HCT116 (cell line): ENCODE measurements at regions not wholly inside any gene's neighbourhood (a gene's known extent, or its start where the extent isn't known, plus 50 kb on each side); places are given as distances from the start of the nearest gene placed in this dataset.

Experiments
- ATAC-seq: fragments of 200-7000 bp; cut with Tn5 transposase; 2 replicates; pipeline ENCODE4 v1.9.1; 2020; ENCODE audit warnings: mild to moderate bottlenecking, moderate library complexity
- BruUV-seq: library from RNA; stranded (reverse); fragments of 400-500 nt; replicated peaks from 2 replicates; lab custom pipeline; 2021; lab: Mats Ljungman, UMichigan
- CTCF ChIA-PET: fragments of 300-600 bp; sonication (Branson Sonifier 250); formaldehyde crosslinking; loops from one replicate; lab custom pipeline; 2021; ENCODE audit warnings: antibody characterized with exemption; lab: Charles Lee
- POLR2A ChIA-PET: fragments of 300-600, 350-600 bp; sonication (Branson Sonifier 250); formaldehyde crosslinking; loops from one replicate; lab custom pipeline; 2021; ENCODE audit warnings: antibody characterized with exemption; lab: Charles Lee
- RAD21 ChIA-PET, 2 experiments: fragments of 300-600 bp; sonication (Branson Sonifier 250); formaldehyde crosslinking; loops; one replicate each; lab custom pipeline; 2023; ENCODE audit warnings: low total read pairs in 2 of 2; ENCODE audit not compliant: uncharacterized antibody in 2 of 2, unreplicated experiment in 2 of 2, low non-redundant PET in 1 of 2; lab: Charles Lee
- DNase-seq: peaks from one replicate; pipeline ENCODE4 v3.0.0-alpha.2; 2010; ENCODE audit warnings: low read depth, low spot score
- H2AFZ ChIP-seq: fragments of 200-600 bp; shearing (Covaris generic), sonication (generic); 2 replicates; pipeline ENCODE4 v1.6.1; 2017; ENCODE audit warnings: low read depth, mixed run types, mixed read lengths, antibody characterized with exemption, low read length; ENCODE audit not compliant: poor library complexity, severe bottlenecking
- H3K27ac ChIP-seq: 2 replicates; pipeline ENCODE4 v1.5.1; 2012; ENCODE audit warnings: low read depth, low read length
- H3K27me3 ChIP-seq: fragments of 200-600 bp; sonication (generic); 2 replicates; pipeline ENCODE4 v1.6.1; 2016; ENCODE audit warnings: mixed run types, low read length, mixed read lengths; ENCODE audit not compliant: insufficient read depth
- H3K36me3 ChIP-seq, 2 experiments: fragments of 200-500 bp in 1 of 2; fragments of 200-600 bp in 1 of 2; sonication (Bioruptor generic) in 1 of 2; sonication (generic) in 1 of 2; 2 replicates each; pipeline versions ENCODE4 v1.5.1 to v1.6.1; 2014 to 2016; ENCODE audit warnings: low read length in 2 of 2, inconsistent platforms in 1 of 2, mixed read lengths in 1 of 2, mixed run types in 1 of 2; ENCODE audit not compliant: insufficient read depth in 2 of 2, control insufficient read depth in 1 of 2
- H3K4me1 ChIP-seq, 2 experiments: fragments of 200-600 bp in 1 of 2; sonication (generic) in 1 of 2; 2 replicates each; pipeline versions ENCODE4 v1.5.1 to v1.6.1; 2012 to 2017; ENCODE audit warnings: low read length in 2 of 2, inconsistent platforms in 1 of 2, mild to moderate bottlenecking in 1 of 2, mixed read lengths in 1 of 2, mixed run types in 1 of 2, moderate library complexity in 1 of 2; ENCODE audit not compliant: insufficient read depth in 2 of 2, control insufficient read depth in 1 of 2
- H3K4me2 ChIP-seq: fragments of 200-600 bp; sonication (generic); 2 replicates; pipeline ENCODE4 v1.6.1; 2017; ENCODE audit warnings: mixed run types, low read length, mixed read lengths
- H3K4me3 ChIP-seq, 2 experiments: fragments of 200-600 bp in 1 of 2; sonication (generic) in 1 of 2; replicated peaks in 1 of 2; 2 replicates each; pipeline ENCODE4 v1.5.1; 2011 to 2016; ENCODE audit warnings: low read length in 2 of 2, control low read depth in 1 of 2, low read depth in 1 of 2, mild to moderate bottlenecking in 1 of 2, mixed read lengths in 1 of 2, mixed run types in 1 of 2
- H3K79me2 ChIP-seq: fragments of 200-600 bp; sonication (generic); 2 replicates; pipeline ENCODE4 v1.6.1; 2017; ENCODE audit warnings: mild to moderate bottlenecking, mixed run types, low read length, moderate library complexity, mixed read lengths; ENCODE audit not compliant: insufficient read depth
- H3K9ac ChIP-seq: fragments of 200-600 bp; sonication (generic); 2 replicates; pipeline ENCODE4 v1.6.1; 2016; ENCODE audit warnings: low read length, mixed read lengths
- H3K9me2 ChIP-seq: fragments of 200-600 bp; sonication (generic), shearing (Covaris generic); 2 replicates; pipeline ENCODE4 v1.6.1; 2017; ENCODE audit warnings: mixed run types, mild to moderate bottlenecking, moderate library complexity; ENCODE audit not compliant: insufficient read depth
- H3K9me3 ChIP-seq, 2 experiments: fragments of 200-500 bp in 1 of 2; fragments of 200-600 bp in 1 of 2; sonication (Bioruptor generic) in 1 of 2; sonication (generic) in 1 of 2; 2 replicates each; pipeline ENCODE4 v1.6.1; 2014 to 2017; ENCODE audit warnings: low read length in 2 of 2, mixed read lengths in 2 of 2, inconsistent platforms in 1 of 2, low read depth in 1 of 2, mild to moderate bottlenecking in 1 of 2, mixed run types in 1 of 2, moderate library complexity in 1 of 2; ENCODE audit not compliant: control insufficient read depth in 1 of 2, insufficient read depth in 1 of 2
- H4K20me1 ChIP-seq: fragments of 200-600 bp; sonication (generic), shearing (Covaris generic); 2 replicates; pipeline ENCODE4 v1.6.1; 2017; ENCODE audit warnings: mixed run types, mild to moderate bottlenecking, moderate library complexity; ENCODE audit not compliant: insufficient read depth
- ATF3 ChIP-seq: IDR thresholded peaks from 2 replicates; pipeline ENCODE4 v1.6.1; 2012
- CBX3 ChIP-seq: IDR thresholded peaks from 2 replicates; pipeline ENCODE4 v1.6.1; 2012; ENCODE audit warnings: low read depth
- CTCF ChIP-seq, 3 experiments: fragments of 200-600 bp in 1 of 3; sonication (generic) in 1 of 3; IDR thresholded peaks in 2 of 3; conservative IDR thresholded peaks in 1 of 3; 2 replicates each; pipeline ENCODE4 v1.5.1; 2012 to 2017; ENCODE audit warnings: low read depth in 2 of 3, low read length in 2 of 3, antibody characterized with exemption in 1 of 3, borderline replicate concordance in 1 of 3, control low read depth in 1 of 3, mild to moderate bottlenecking in 1 of 3, mixed read lengths in 1 of 3, mixed run types in 1 of 3, moderate library complexity in 1 of 3; ENCODE audit not compliant: insufficient read depth in 1 of 3
- EGR1 ChIP-seq: IDR thresholded peaks from 2 replicates; pipeline ENCODE4 v1.6.1; 2012; ENCODE audit warnings: low read depth
- ELF1 ChIP-seq: IDR thresholded peaks from 2 replicates; pipeline ENCODE4 v1.6.1; 2012; ENCODE audit warnings: low read depth, borderline replicate concordance
- EZH2 ChIP-seq: fragments of 200-600 bp; sonication (generic); IDR thresholded peaks from 2 replicates; pipeline ENCODE4 v1.6.1; 2017; ENCODE audit warnings: antibody characterized with exemption, mixed run types
- EZH2phosphoT487 ChIP-seq: fragments of 200-600 bp; IDR thresholded peaks from 2 replicates; pipeline ENCODE4 v1.6.1; 2018; ENCODE audit warnings: antibody characterized with exemption, borderline replicate concordance
- FOSL1 ChIP-seq: IDR thresholded peaks from 2 replicates; pipeline ENCODE4 v1.6.1; 2012; ENCODE audit warnings: low read depth
- JUND ChIP-seq: IDR thresholded peaks from 2 replicates; pipeline ENCODE4 v1.6.1; 2012
- MAX ChIP-seq: IDR thresholded peaks from 2 replicates; pipeline ENCODE4 v1.6.1; 2012
- POLR2AphosphoS5 ChIP-seq: IDR thresholded peaks from 2 replicates; pipeline ENCODE4 v1.6.1; 2011; ENCODE audit warnings: mild to moderate bottlenecking, low read depth, low read length, moderate library complexity
- RAD21 ChIP-seq: IDR thresholded peaks from 2 replicates; pipeline ENCODE4 v1.6.1; 2012; ENCODE audit warnings: low read depth, mild to moderate bottlenecking
- REST ChIP-seq: IDR thresholded peaks from 2 replicates; pipeline ENCODE4 v1.6.1; 2012; ENCODE audit warnings: low read depth
- SIN3A ChIP-seq: IDR thresholded peaks from 2 replicates; pipeline ENCODE4 v1.6.1; 2012; ENCODE audit warnings: low read depth
- SRF ChIP-seq: IDR thresholded peaks from 2 replicates; pipeline ENCODE4 v1.6.1; 2012; ENCODE audit warnings: low read depth
- TCF7L2 ChIP-seq: IDR thresholded peaks from 2 replicates; pipeline ENCODE4 v1.7.0; 2011; ENCODE audit warnings: borderline replicate concordance, inconsistent platforms; ENCODE audit not compliant: insufficient read depth, insufficient read length; ENCODE audit errors: extremely low read depth
- YY1 ChIP-seq: IDR thresholded peaks from 2 replicates; pipeline ENCODE4 v1.6.1; 2011; ENCODE audit warnings: low read length, low read depth, moderate library complexity, mild to moderate bottlenecking; ENCODE audit not compliant: insufficient replicate concordance; ENCODE audit errors: extremely low read depth
- ZBTB33 ChIP-seq: IDR thresholded peaks from 2 replicates; pipeline ENCODE4 v1.6.1; 2011; ENCODE audit warnings: mild to moderate bottlenecking, low read length, moderate library complexity; ENCODE audit not compliant: insufficient replicate concordance; ENCODE audit errors: extremely low read depth
- ZFX ChIP-seq: fragments of 450-650 bp; IDR thresholded peaks from 2 replicates; pipeline ENCODE4 v1.6.1; 2017
- ZNF274 ChIP-seq: fragments of 200-500 bp; sonication (Bioruptor generic); IDR thresholded peaks from 2 replicates; pipeline ENCODE4 v1.6.1; 2014; ENCODE audit warnings: mild to moderate bottlenecking, low read depth, low read length, inconsistent platforms
- intact Hi-C: fragments of 100-400 bp; cut with micrococcal nuclease; formaldehyde crosslinking; loops from 2 replicates; pipeline ENCODE4 v1.10.0; 2022

GRCh38 chr1:187714470-187714869 lies 885.7 kb downstream of the PLA2G4A start:
- no peaks in the 10 kb centered on the region for H3K27me3 ChIP-seq
- H3K36me3 ChIP-seq: no peaks in the 10 kb centered on the region
- no peaks in the 10 kb centered on the region for H4K20me1 ChIP-seq
- H3K4me2 ChIP-seq: no peak overlapping the region
- no peak overlapping the region for H3K9ac ChIP-seq
- no peaks in the 10 kb centered on the region for H3K9me3 ChIP-seq
- BruUV-seq: no TSS peak
- DNase-seq (no peak), ATAC-seq (no peak)
- no peak overlapping the region for H3K4me3 ChIP-seq
- H3K9me2 ChIP-seq: no peaks in the 10 kb centered on the region; the same call in 1 of the 2 replicates
- no peaks in the 10 kb centered on the region for H3K4me1 ChIP-seq
- no peak overlapping the region for H2AFZ ChIP-seq
- no peak overlapping the region for H3K27ac ChIP-seq
- intact Hi-C loops: no loop called here
- TF ChIP-seq MAX: no peak
- TF ChIP-seq TCF7L2: no peak
- TF ChIP-seq FOSL1: no peak
- TF ChIP-seq REST: no peak
- no peak for TF ChIP-seq EZH2phosphoT487
- TF ChIP-seq POLR2AphosphoS5: no peak
- no peak for TF ChIP-seq SIN3A
- TF ChIP-seq CBX3: no peak
- no peak for TF ChIP-seq ZNF274
- TF ChIP-seq ZFX: no peak
- no peak for TF ChIP-seq EGR1
- no peak for TF ChIP-seq ATF3
- TF ChIP-seq ELF1: no peak
- TF ChIP-seq JUND: no peak
- TF ChIP-seq SRF: no peak
- no peak for TF ChIP-seq ZBTB33
- TF ChIP-seq EZH2: no peak
- TF ChIP-seq YY1: no peak
- no peak for TF ChIP-seq RAD21
- no peak for TF ChIP-seq CTCF (IDR thresholded peaks at IDR 0.05 in 2 of 3, conservative IDR thresholded peaks at IDR 0.05 in 1 of 3; ENCODE audit: borderline replicate concordance in 1 of 3, insufficient read depth in 1 of 3, low read depth in 2 of 3, low read length in 2 of 3)
- ChIA-PET RAD21 (no interaction called here), CTCF (no interaction called here), POLR2A (no interaction called here)
- no peaks in the 10 kb centered on the region for H3K79me2 ChIP-seq
